GM21717 (cell line): ENCODE measurements at regions not wholly inside any gene's neighbourhood (a gene's known extent, or its start where the extent isn't known, plus 50 kb on each side); places are given as distances from the start of the nearest gene placed in this dataset.
"Not testable (repeated sequence)": the region's sequence is repeated elsewhere in the genome, so short reads cannot be mapped to it uniquely, and the experiment has no call there.

Experiments
- ATAC-seq: cut with Tn5 transposase; IDR thresholded peaks from one replicate; pipeline ENCODE4 v1.9.1; 2021; ENCODE audit warnings: mild to moderate bottlenecking, moderate library complexity; ENCODE audit not compliant: unreplicated experiment

- no peak for ATAC-seq
Measured at GRCh38 chr16:13848795-13849194, 71.2 kb upstream of the ERCC4 start.

GRCh38 chr16:13850173-13850572 is 69.8 kb upstream of the ERCC4 start:
- ATAC-seq, result not testable (repeated sequence)

DNA sequence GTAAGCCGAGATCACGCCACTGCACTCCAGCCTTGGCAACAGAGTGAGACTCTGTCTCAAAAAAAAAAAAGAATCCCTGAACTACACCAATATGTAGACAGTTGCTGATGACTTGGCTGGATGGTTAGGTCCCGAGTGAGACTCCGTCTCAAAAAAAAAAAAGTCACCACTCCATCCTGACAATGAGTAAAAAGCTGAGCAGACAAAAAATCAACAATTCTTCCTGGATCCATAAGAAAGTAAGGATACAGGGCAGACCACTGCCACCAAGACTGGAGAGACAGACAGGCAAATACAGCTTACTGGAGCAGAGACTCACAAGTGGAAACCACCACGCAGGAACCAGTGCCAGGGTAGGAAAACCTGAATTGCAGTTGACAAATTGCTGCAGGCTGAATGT is 67.1 kb upstream of the ERCC4 start:
- ATAC-seq, result no peak

GRCh38 chr16:13856398-13856797 is 63.6 kb upstream of the ERCC4 start:
- ATAC-seq, result no peak

DNA sequence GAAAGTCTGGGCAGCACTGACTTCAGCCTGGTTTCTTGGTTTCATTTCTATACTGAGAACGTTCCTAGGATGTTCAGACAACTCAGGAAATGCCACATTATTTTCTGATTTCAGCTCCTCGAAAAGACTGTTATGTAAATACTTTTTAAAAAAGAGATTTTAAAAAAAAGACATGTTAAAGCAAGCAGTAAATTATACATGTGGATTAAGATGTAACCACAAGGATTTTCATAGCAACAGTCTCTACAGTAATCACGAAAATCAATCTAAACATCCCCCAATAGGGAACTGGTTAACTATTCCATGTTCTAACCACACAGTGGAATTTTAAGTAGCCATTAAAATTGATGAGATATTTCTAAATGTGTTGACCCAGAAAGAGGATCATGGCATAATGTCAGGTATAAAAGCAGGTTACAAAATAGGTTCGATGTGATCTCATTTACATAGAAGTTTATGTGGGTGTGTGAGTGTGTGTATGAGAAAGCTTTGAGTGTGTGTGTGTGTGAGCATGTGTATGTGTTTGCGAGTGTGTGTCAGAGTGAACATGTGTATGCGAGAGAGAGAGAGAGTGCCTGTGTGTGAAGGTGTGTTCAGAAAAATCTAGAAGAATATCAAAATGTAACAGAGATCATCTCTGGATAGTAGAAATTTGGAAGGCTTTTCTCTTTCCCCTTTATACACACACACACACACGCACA is 63.0 kb upstream of the ERCC4 start:
- ATAC-seq, result no peak

- ATAC-seq, result no peak
Measured at GRCh38 chr16:13858873-13859580, 60.9 kb upstream of the ERCC4 start.

- ATAC-seq, result no peak
Measured at GRCh38 chr16:13863075-13863765, 56.7 kb upstream of the ERCC4 start.

DNA sequence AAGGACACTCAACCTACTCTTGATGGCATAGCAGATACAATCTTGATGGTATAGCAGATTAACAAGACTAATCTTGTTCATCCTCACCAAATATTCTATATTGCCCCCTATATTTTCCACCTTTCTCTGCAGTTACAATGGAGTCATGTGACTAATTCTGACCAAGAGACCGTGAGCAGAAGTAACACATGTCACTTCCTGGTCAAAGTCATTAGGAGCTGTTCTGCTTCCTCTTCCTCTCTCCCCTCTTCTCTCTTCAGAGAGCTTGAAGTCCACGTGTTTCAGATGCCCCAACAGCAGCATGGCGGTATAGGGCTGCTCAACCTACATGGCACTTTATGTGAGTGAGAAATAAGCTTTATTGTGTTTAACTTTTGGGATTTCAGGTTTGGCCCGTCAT is 55.3 kb upstream of the ERCC4 start:
- ATAC-seq, result no peak

DNA sequence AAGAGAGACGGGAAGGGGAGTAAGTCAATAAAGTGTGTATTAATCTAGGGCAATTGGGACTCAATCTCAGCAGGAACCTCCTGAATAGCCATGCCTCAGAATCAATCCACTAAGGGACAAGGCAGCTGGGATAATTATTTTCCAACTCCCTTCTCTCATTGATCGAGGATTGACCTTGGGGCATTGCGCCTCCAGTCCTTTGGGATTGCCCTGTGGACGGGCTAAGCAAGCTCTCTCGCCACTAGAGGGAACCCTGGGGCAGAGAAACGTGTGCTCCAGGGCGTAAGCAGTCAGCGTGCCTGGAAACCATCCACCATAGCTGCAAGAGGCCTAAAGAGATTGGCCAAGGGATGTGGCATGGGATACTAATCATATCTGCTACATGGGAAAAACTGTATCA is 53.9 kb upstream of the ERCC4 start:
- no peak for ATAC-seq
